Testis (tissue), 2 donors: ENCODE measurements at regions not wholly inside any gene's neighbourhood (a gene's known extent, or its start where the extent isn't known, plus 50 kb on each side); places are given as distances from the start of the nearest gene placed in this dataset.

Source experiments
- DNase-seq: peaks from one replicate; pipeline ENCODE4 v3.0.0-alpha.2; 2019
- H3K27ac ChIP-seq, 2 donors: fragments of 200-600 bp; sonication (generic); one replicate each; pipeline ENCODE4 v1.5.1; 2019
- H3K27me3 ChIP-seq: fragments of 200-600 bp; sonication (generic); one replicate; pipeline ENCODE4 v1.5.1; 2019
- H3K36me3 ChIP-seq: fragments of 200-600 bp; sonication (generic); one replicate; pipeline ENCODE4 v1.5.1; 2017; ENCODE audit warnings: low read depth; ENCODE audit errors: missing control alignments
- H3K4me1 ChIP-seq: fragments of 200-600 bp; sonication (generic); one replicate; pipeline ENCODE4 v1.5.1; 2019
- H3K4me3 ChIP-seq, 2 donors: fragments of 200-600 bp; sonication (generic); one replicate each; pipeline ENCODE4 v1.5.1; 2017 to 2019
- H3K9me3 ChIP-seq: fragments of 200-600 bp; sonication (generic); one replicate; pipeline ENCODE4 v1.5.1; 2017
- POLR2A ChIP-seq: fragments of 450-650 bp; IDR thresholded peaks from one replicate; pipeline ENCODE4 v1.6.1; 2017; ENCODE audit warnings: antibody characterized with exemption, mild to moderate bottlenecking, moderate library complexity
- WGBS, 2 donors: methylation state at CpG; one replicate each; pipeline ENCODE4 v1.1.5; 2018; 5-methylcytosine and 5-hydroxymethylcytosine counted together
- intact Hi-C: fragments of 100-400 bp; cut with DNase I; formaldehyde crosslinking; loops from one replicate; pipeline ENCODE4 v1.15.1; 2023; ENCODE audit warnings: low total_unique reads
- TF ChIP-seq, protein P1 (sequence below), 3 experiments: fragments of 450-650 bp in 2 of 3; fragments of 200-600 bp in 1 of 3; sonication (generic) in 1 of 3; IDR thresholded peaks; one replicate each; pipeline ENCODE4 v1.5.1; 2016 to 2019; ENCODE audit warnings: antibody characterized with exemption in 3 of 3, mild to moderate bottlenecking in 2 of 3, moderate library complexity in 1 of 3

DNA sequence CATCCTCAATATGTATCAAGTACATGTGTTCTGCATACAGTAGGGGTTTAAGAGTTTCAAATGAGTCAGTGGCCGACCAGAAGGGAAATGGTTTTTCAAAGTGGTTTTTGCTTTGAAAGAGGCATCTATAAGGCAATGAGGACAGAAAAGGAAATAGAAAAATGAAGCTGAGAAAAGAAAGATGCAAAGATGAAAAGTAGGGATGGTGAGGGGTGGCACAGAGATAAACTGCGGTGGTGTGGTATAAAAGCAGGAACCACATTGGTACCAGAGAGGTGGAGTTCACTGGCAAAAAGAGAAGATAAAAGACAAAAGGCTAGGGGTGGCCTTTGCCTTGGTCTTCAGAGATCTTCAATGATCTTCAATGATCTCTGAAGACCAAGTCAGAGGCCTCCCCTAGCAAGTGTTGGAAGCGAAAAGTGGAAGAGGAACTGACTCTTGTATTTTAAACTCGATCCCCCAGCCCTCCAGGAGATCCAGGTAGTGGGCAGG lies 144.0 kb upstream of the KRR1 start:
- intact Hi-C loops, result no loop called here
- no peaks in the 10 kb centered on the region for H3K27me3 ChIP-seq
- 93 to 97% methylated on average over 4 of the region's 4 CpGs for WGBS, 2 donors

DNA sequence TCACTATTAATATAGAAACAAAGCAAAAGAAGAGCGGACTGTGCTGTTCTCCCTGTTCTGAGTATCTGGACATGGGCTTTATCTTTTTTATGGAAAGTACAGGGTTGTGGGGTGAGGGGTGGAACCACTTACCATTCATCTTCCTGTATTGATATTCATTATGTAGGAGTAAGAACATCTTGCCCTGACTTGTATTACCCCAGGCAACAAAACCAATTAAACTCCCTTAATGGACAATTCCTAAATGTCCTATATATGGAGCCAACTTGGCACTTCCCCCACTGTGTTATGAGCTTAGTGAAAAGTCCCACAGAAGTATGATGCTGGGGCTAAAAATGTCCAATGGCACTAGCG lies 139.9 kb upstream of the KRR1 start:
- DNase-seq, result peak; percentile 58
- no peaks in the 10 kb centered on the region for H3K36me3 ChIP-seq
- intact Hi-C loops, result no loop called here
- no peaks in the 10 kb centered on the region for H3K27me3 ChIP-seq
- H3K9me3 ChIP-seq, result no peaks in the 10 kb centered on the region
- peak overlapping the region in 1 of 2 donors; percentile 72 for H3K27ac ChIP-seq
- TF ChIP-seq, protein P1, sequence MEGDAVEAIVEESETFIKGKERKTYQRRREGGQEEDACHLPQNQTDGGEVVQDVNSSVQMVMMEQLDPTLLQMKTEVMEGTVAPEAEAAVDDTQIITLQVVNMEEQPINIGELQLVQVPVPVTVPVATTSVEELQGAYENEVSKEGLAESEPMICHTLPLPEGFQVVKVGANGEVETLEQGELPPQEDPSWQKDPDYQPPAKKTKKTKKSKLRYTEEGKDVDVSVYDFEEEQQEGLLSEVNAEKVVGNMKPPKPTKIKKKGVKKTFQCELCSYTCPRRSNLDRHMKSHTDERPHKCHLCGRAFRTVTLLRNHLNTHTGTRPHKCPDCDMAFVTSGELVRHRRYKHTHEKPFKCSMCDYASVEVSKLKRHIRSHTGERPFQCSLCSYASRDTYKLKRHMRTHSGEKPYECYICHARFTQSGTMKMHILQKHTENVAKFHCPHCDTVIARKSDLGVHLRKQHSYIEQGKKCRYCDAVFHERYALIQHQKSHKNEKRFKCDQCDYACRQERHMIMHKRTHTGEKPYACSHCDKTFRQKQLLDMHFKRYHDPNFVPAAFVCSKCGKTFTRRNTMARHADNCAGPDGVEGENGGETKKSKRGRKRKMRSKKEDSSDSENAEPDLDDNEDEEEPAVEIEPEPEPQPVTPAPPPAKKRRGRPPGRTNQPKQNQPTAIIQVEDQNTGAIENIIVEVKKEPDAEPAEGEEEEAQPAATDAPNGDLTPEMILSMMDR (IDR thresholded peaks at IDR 0.05), result no peak
- TF ChIP-seq POLR2A, result no peak
- peaks cover 22% of the 10 kb centered on the region for H3K4me1 ChIP-seq
- WGBS, 2 donors, result 35 to 42% methylated on average over 2 of the region's 2 CpGs
- no peak overlapping the region for H3K4me3 ChIP-seq

More for the DNA sequence above, 144.0 kb upstream of the KRR1 start:
- DNase-seq, result no peak
- H3K27ac ChIP-seq, result no peak overlapping the region
- no peaks in the 10 kb centered on the region for H3K36me3 ChIP-seq
- TF ChIP-seq, protein P1 (IDR thresholded peaks at IDR 0.05), result no peak
- TF ChIP-seq POLR2A, result no peak
- H3K4me1 ChIP-seq, result peaks cover 21% of the 10 kb centered on the region
- H3K4me3 ChIP-seq, result no peak overlapping the region
- H3K9me3 ChIP-seq, result no peaks in the 10 kb centered on the region

DNA sequence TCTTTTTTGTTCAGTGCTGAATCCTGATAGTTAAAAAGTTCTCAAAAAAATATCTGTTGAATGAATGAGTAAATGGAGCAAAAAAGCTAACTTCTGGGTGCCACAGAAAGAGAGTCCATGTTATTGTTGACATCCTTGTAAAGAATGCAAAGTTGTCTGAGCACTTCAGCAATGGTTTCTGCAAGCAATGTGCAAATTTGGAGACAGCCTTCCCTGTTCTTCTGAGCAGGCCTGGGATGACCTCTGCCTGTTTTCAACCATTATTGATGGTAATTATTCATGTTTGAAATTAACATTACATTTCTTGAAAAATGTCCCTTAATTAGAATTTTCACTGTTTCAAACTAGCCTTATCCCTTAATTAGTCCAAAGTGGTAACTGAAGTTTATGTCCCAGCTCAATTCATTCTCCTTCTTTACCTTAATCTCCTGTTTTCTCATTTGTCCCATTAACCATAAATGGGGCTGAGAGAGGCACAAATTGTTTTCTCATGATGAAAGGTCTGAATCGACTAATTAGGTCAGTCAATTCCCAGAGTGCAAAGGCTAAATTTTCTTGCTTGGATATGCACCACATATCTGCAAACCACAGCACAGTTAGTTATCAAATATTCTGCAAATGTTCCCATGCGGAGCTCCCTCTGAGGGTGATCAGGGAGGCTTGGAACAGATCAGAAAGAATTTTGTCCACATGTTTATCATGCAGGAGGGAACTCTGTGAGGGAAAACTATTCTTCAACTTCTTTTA lies 139.4 kb upstream of the KRR1 start:
- DNase-seq, result no peak
- Histone ChIP-seq H3K27me3 (no peaks in the 10 kb centered on the region), H3K36me3 (no peaks in the 10 kb centered on the region), H3K4me3 (no peak overlapping the region), H3K4me1 (peaks cover 22% of the 10 kb centered on the region), H3K9me3 (no peaks in the 10 kb centered on the region), H3K27ac (peak overlapping the region; percentile 33 to 72)
- intact Hi-C loops, result no loop called here
- WGBS, 2 donors, result 28 to 37% methylated on average over 2 of the region's 2 CpGs
- TF ChIP-seq POLR2A, result no peak
- TF ChIP-seq, protein P1 (IDR thresholded peaks at IDR 0.05), result no peak

DNA sequence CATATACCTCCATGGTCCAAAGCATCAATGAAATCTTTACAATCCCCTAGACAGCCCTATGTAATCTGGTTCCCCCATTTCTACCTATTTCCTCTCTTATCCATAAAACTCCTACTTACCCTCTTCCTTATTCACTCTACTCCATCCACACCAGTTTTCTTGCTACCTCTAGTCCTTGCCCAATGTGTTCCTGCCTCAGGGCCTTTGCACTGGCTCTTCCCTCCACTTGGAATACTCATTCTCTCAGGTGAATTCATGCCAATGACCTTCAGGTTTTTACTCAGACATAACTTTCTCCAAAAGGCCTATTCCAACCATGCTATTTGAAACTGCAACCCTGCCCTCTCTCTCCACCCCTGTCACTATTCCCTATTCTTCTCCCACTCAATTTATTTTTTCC lies 138.7 kb upstream of the KRR1 start:
- intact Hi-C loops, result no loop called here
- H3K27ac ChIP-seq, result peak overlapping the region; percentile 33 to 72
- DNase-seq, result no peak

More for the DNA sequence above, 138.7 kb upstream of the KRR1 start:
- TF ChIP-seq POLR2A, result no peak
- TF ChIP-seq, protein P1 (IDR thresholded peaks at IDR 0.05), result no peak
- Histone ChIP-seq H3K36me3 (no peaks in the 10 kb centered on the region), H3K9me3 (no peaks in the 10 kb centered on the region), H3K4me3 (no peak overlapping the region), H3K27me3 (no peaks in the 10 kb centered on the region), H3K4me1 (peaks cover 22% of the 10 kb centered on the region)
